Liver (tissue), 8 donors: ENCODE measurements at regions not wholly inside any gene's neighbourhood (a gene's known extent, or its start where the extent isn't known, plus 50 kb on each side); places are given as distances from the start of the nearest gene placed in this dataset.

Experiments used
- DNase-seq: peaks from one replicate; pipeline ENCODE4 v3.0.0-alpha.2; 2017; ENCODE audit warnings: low spot score
- H3K27ac ChIP-seq, 2 donors: one replicate each; pipeline ENCODE4 v1.7.0; 2013; ENCODE audit warnings: inconsistent platforms in 2 of 2, low read length in 2 of 2, control low read depth in 1 of 2, low read depth in 1 of 2, mild to moderate bottlenecking in 1 of 2
- H3K27me3 ChIP-seq, 4 donors: one replicate each; pipeline versions ENCODE4 v1.6.1 to v1.7.0; 2013; ENCODE audit warnings: low read length in 3 of 4, inconsistent platforms in 1 of 4, mild to moderate bottlenecking in 1 of 4, moderate library complexity in 1 of 4; ENCODE audit not compliant: control insufficient read depth in 4 of 4, insufficient read depth in 4 of 4
- H3K36me3 ChIP-seq, 4 donors: one replicate each; pipeline versions ENCODE4 v1.6.1 to v1.7.0; 2013; ENCODE audit warnings: low read length in 3 of 4, mild to moderate bottlenecking in 3 of 4, low read depth in 1 of 4, moderate library complexity in 1 of 4; ENCODE audit not compliant: control insufficient read depth in 4 of 4, insufficient read depth in 3 of 4
- H3K4me1 ChIP-seq, 4 donors: one replicate each; pipeline versions ENCODE4 v1.6.1 to v1.7.0; 2013; ENCODE audit warnings: low read length in 3 of 4, mild to moderate bottlenecking in 3 of 4, moderate library complexity in 1 of 4; ENCODE audit not compliant: control insufficient read depth in 4 of 4, insufficient read depth in 4 of 4
- H3K4me3 ChIP-seq, 3 donors: one replicate each; pipeline versions ENCODE4 v1.6.1 to v1.7.0; 2013; ENCODE audit warnings: low read length in 3 of 3, control low read depth in 1 of 3, low read depth in 1 of 3, mild to moderate bottlenecking in 1 of 3
- H3K9ac ChIP-seq, 2 donors: one replicate each; pipeline ENCODE4 v1.7.0; 2013; ENCODE audit warnings: low read length in 2 of 2, mild to moderate bottlenecking in 2 of 2, moderate library complexity in 2 of 2, control low read depth in 1 of 2, low read depth in 1 of 2
- H3K9me3 ChIP-seq, 4 donors: one replicate each; pipeline versions ENCODE4 v1.6.1 to v1.7.0; 2013; ENCODE audit warnings: low read length in 3 of 4; ENCODE audit not compliant: control insufficient read depth in 4 of 4
- CTCF ChIP-seq: fragments of 150-350 bp; IDR thresholded peaks from 2 replicates; pipeline ENCODE4 v1.5.1; 2017; ENCODE audit warnings: improper control_type of control experiment, low read depth, low read length; ENCODE audit not compliant: missing input control
- EGR1 ChIP-seq, 2 donors: IDR thresholded peaks; 2 replicates each; pipeline ENCODE4 v1.6.1; 2016 to 2018; ENCODE audit warnings: antibody characterized with exemption in 2 of 2, low read depth in 2 of 2
- FOXA2 ChIP-seq: IDR thresholded peaks from 2 replicates; pipeline ENCODE4 v1.6.1; 2016; ENCODE audit warnings: antibody characterized with exemption
- GABPA ChIP-seq, 2 donors: IDR thresholded peaks in 1 of 2; conservative IDR thresholded peaks in 1 of 2; 2 replicates each; pipeline ENCODE4 v1.6.1; 2016; ENCODE audit warnings: antibody characterized with exemption in 2 of 2, mild to moderate bottlenecking in 1 of 2, moderate library complexity in 1 of 2
- HNF4A ChIP-seq, 2 donors: conservative IDR thresholded peaks; 2 replicates each; pipeline ENCODE4 v1.6.1; 2016; ENCODE audit warnings: antibody characterized with exemption in 2 of 2, mild to moderate bottlenecking in 2 of 2
- HNF4G ChIP-seq: IDR thresholded peaks from 2 replicates; pipeline ENCODE4 v1.6.1; 2016; ENCODE audit warnings: antibody characterized with exemption
- JUND ChIP-seq, 2 donors: IDR thresholded peaks; 2 replicates each; pipeline ENCODE4 v1.6.1; 2016; ENCODE audit warnings: antibody characterized with exemption in 2 of 2
- NR2F2 ChIP-seq: IDR thresholded peaks from 2 replicates; pipeline ENCODE4 v1.6.1; 2016; ENCODE audit warnings: antibody characterized with exemption
- RAD21 ChIP-seq, 2 donors: IDR thresholded peaks; 2 replicates each; pipeline ENCODE4 v1.6.1; 2016; ENCODE audit warnings: antibody characterized with exemption in 2 of 2, mild to moderate bottlenecking in 2 of 2
- REST ChIP-seq: IDR thresholded peaks from 2 replicates; pipeline ENCODE4 v1.6.1; 2016; ENCODE audit warnings: antibody characterized with exemption, mild to moderate bottlenecking
- RXRA ChIP-seq, 2 donors: IDR thresholded peaks; 2 replicates each; pipeline ENCODE4 v1.6.1; 2017 to 2018; ENCODE audit warnings: antibody characterized with exemption in 2 of 2, mild to moderate bottlenecking in 1 of 2
- TAF1 ChIP-seq: conservative IDR thresholded peaks from 2 replicates; pipeline ENCODE4 v1.6.1; 2016; ENCODE audit warnings: antibody characterized with exemption, mild to moderate bottlenecking
- YY1 ChIP-seq: IDR thresholded peaks from 2 replicates; pipeline ENCODE4 v1.6.1; 2016; ENCODE audit warnings: antibody characterized with exemption, mild to moderate bottlenecking
- WGBS: extraction: QIAGEN DNeasy Blood & Tissue Kit; methylation state at CpG from one replicate; pipeline ENCODE4 v1.1.7; 2013; 5-methylcytosine and 5-hydroxymethylcytosine counted together
- TF ChIP-seq, protein P1 (sequence below): IDR thresholded peaks from 2 replicates; pipeline ENCODE4 v1.6.1; 2016; ENCODE audit warnings: antibody characterized with exemption
- TF ChIP-seq, protein P2 (sequence below): IDR thresholded peaks from 2 replicates; pipeline ENCODE4 v1.6.1; 2016; ENCODE audit warnings: antibody characterized with exemption
- TF ChIP-seq, protein P3 (sequence below): IDR thresholded peaks from 2 replicates; pipeline ENCODE4 v1.6.1; 2016; ENCODE audit warnings: antibody characterized with exemption
- donor health status: healthy.
- donor health status: healthy.
- donor health status: healthy.
- donor health status: healthy.
- donor health status: healthy.

- no peak for DNase-seq
- Histone ChIP-seq H3K27ac (no peak overlapping the region), H3K4me1 (no peaks in the 10 kb centered on the region), H3K9me3 (no peaks in the 10 kb centered on the region), H3K27me3 (peaks cover 0 to 6% (median 0%) of the 10 kb centered on the region in 4 donors), H3K4me3 (no peak overlapping the region), H3K36me3 (no peaks in the 10 kb centered on the region), H3K9ac (no peak overlapping the region)
- TF ChIP-seq GABPA (IDR thresholded peaks at IDR 0.05 in 1 of 2, conservative IDR thresholded peaks at IDR 0.05 in 1 of 2) (no peak), RAD21 (IDR thresholded peaks at IDR 0.05) (no peak), EGR1 (IDR thresholded peaks at IDR 0.05; ENCODE audit: low read depth in 2 of 2) (no peak), RXRA (IDR thresholded peaks at IDR 0.05) (no peak), JUND (IDR thresholded peaks at IDR 0.05) (no peak), TAF1 (no peak), HNF4G (no peak), NR2F2 (no peak), FOXA2 (no peak), YY1 (no peak), REST (no peak), CTCF (no peak), HNF4A (conservative IDR thresholded peaks at IDR 0.05) (no peak)
- TF ChIP-seq, protein P1, sequence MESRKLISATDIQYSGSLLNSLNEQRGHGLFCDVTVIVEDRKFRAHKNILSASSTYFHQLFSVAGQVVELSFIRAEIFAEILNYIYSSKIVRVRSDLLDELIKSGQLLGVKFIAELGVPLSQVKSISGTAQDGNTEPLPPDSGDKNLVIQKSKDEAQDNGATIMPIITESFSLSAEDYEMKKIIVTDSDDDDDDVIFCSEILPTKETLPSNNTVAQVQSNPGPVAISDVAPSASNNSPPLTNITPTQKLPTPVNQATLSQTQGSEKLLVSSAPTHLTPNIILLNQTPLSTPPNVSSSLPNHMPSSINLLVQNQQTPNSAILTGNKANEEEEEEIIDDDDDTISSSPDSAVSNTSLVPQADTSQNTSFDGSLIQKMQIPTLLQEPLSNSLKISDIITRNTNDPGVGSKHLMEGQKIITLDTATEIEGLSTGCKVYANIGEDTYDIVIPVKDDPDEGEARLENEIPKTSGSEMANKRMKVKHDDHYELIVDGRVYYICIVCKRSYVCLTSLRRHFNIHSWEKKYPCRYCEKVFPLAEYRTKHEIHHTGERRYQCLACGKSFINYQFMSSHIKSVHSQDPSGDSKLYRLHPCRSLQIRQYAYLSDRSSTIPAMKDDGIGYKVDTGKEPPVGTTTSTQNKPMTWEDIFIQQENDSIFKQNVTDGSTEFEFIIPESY = no peak
- TF ChIP-seq, protein P2, sequence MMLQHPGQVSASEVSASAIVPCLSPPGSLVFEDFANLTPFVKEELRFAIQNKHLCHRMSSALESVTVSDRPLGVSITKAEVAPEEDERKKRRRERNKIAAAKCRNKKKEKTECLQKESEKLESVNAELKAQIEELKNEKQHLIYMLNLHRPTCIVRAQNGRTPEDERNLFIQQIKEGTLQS = no peak
- TF ChIP-seq, protein P3, sequence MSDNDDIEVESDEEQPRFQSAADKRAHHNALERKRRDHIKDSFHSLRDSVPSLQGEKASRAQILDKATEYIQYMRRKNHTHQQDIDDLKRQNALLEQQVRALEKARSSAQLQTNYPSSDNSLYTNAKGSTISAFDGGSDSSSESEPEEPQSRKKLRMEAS = no peak
- WGBS = 41% methylated on average over 5 of the region's 5 CpGs
Observed at GRCh38 chr18:35851286-35851970, 121.1 kb upstream of the RMP24 start.
